ENCODE measurements at regions not wholly inside any gene's neighbourhood (a gene's known extent, or its start where the extent isn't known, plus 50 kb on each side); places are given as distances from the start of the nearest gene placed in this dataset.

- TF ChIP-seq PATZ1 (CRISPR knock-in tag; IDR thresholded peaks at IDR 0.05; ENCODE audit: borderline replicate concordance), result no peak
- no peak for TF ChIP-seq ZC3H10 (CRISPR knock-in tag; IDR thresholded peaks at IDR 0.05)
- TF ChIP-seq ZFP30 (CRISPR knock-in tag; IDR thresholded peaks at IDR 0.05), result no peak
- TF ChIP-seq ZNF565 (CRISPR knock-in tag; conservative IDR thresholded peaks at IDR 0.05; ENCODE audit: low read depth), result no peak
- TF ChIP-seq ARNTL (CRISPR knock-in tag; IDR thresholded peaks at IDR 0.05; ENCODE audit: borderline replicate concordance, low read depth), result no peak
- TF ChIP-seq SNAI2 (CRISPR knock-in tag; IDR thresholded peaks at IDR 0.05), result no peak
Observed at GRCh38 chr1:36534711-36535412, 52.1 kb upstream of the CSF3R start.
